ENCODE measurements at regions not wholly inside any gene's neighbourhood (a gene's known extent, or its start where the extent isn't known, plus 50 kb on each side); places are given as distances from the start of the nearest gene placed in this dataset.

GRCh38 chr11:107221748-107222285, 203.5 kb upstream of the GUCY1A2 start:
- no peak for DNase-seq (ENCODE audit: low read depth)

GRCh38 chr11:107218123-107219013, 200.1 kb upstream of the GUCY1A2 start:
- no peak for DNase-seq (ENCODE audit: low read depth)

GRCh38 chr11:107217444-107217843, 199.2 kb upstream of the GUCY1A2 start:
- no peak for DNase-seq (ENCODE audit: low read depth)

GRCh38 chr11:107215010-107215409, 196.7 kb upstream of the GUCY1A2 start:
- DNase-seq (ENCODE audit: low read depth) = no peak

- no peak for DNase-seq (ENCODE audit: low read depth)
Measured at GRCh38 chr11:107203656-107204055, 185.4 kb upstream of the GUCY1A2 start.

- no peak for DNase-seq (ENCODE audit: low read depth)
Measured at GRCh38 chr11:107202241-107202640, 184.0 kb upstream of the GUCY1A2 start.

- no peak for DNase-seq (ENCODE audit: low read depth)
Measured at GRCh38 chr11:107198490-107199007, 180.3 kb upstream of the GUCY1A2 start.

- DNase-seq (ENCODE audit: low read depth) = no peak
Measured at GRCh38 chr11:107197932-107198331, 179.7 kb upstream of the GUCY1A2 start.

- no peak for DNase-seq (ENCODE audit: low read depth)
Measured at GRCh38 chr11:107196732-107197131, 178.5 kb upstream of the GUCY1A2 start.

- DNase-seq (ENCODE audit: low read depth) = no peak
Measured at GRCh38 chr11:107184986-107185385, 166.7 kb upstream of the GUCY1A2 start.

GRCh38 chr11:107183953-107184352, 165.7 kb upstream of the GUCY1A2 start:
- DNase-seq (ENCODE audit: low read depth) = no peak

- DNase-seq (ENCODE audit: low read depth) = peak; percentile 32
Measured at GRCh38 chr11:107182978-107183377, 164.7 kb upstream of the GUCY1A2 start.

- DNase-seq (ENCODE audit: low read depth) = no peak
Measured at GRCh38 chr11:107180236-107180635, 162.0 kb upstream of the GUCY1A2 start.

GRCh38 chr11:107179829-107180228, 161.6 kb upstream of the GUCY1A2 start:
- no peak for DNase-seq (ENCODE audit: low read depth)

- no peak for DNase-seq (ENCODE audit: low read depth)
Measured at GRCh38 chr11:107177106-107177477, 158.8 kb upstream of the GUCY1A2 start.

GRCh38 chr11:107176148-107177105, 158.2 kb upstream of the GUCY1A2 start:
- no peak for DNase-seq (ENCODE audit: low read depth)

GRCh38 chr11:107174856-107175255, 156.6 kb upstream of the GUCY1A2 start:
- DNase-seq (ENCODE audit: low read depth) = no peak

- DNase-seq (ENCODE audit: low read depth) = no peak
Measured at GRCh38 chr11:107172996-107173395, 154.7 kb upstream of the GUCY1A2 start.

GRCh38 chr11:107157809-107158187, 139.5 kb upstream of the GUCY1A2 start:
- peak; percentile 47 for DNase-seq (ENCODE audit: low read depth)

GRCh38 chr11:107157146-107157808, 139.0 kb upstream of the GUCY1A2 start:
- DNase-seq (ENCODE audit: low read depth) = peak; percentile 24

- DNase-seq (ENCODE audit: low read depth) = no peak
Measured at GRCh38 chr11:107151579-107151978, 133.3 kb upstream of the GUCY1A2 start.
